GM19035 (cell line): ENCODE measurements at regions not wholly inside any gene's neighbourhood (a gene's known extent, or its start where the extent isn't known, plus 50 kb on each side); places are given as distances from the start of the nearest gene placed in this dataset.
"Not testable (repeated sequence)": the region's sequence is repeated elsewhere in the genome, so short reads cannot be mapped to it uniquely, and the experiment has no call there.

Source experiments
- ATAC-seq: cut with Tn5 transposase; IDR thresholded peaks from one replicate; pipeline ENCODE4 v1.9.1; 2021; ENCODE audit not compliant: unreplicated experiment

DNA sequence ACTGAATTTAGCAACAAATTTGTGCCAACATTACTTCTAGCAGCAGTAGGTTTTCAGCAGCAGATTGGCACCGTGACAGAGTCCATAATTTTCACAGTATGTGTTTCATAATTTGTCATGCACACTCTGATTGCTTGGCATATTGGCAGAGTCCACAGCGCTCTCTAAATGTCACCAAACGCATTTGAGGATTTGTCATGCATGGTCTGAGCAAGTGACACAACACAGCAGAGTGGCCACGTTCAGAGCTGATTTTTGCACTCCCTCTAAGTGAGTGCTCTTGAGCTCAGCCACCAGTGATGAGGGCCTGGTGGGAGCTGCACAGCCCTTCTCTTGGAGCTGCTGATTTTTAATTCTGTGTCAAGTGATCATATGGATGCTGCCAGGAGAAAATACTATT, 1270.8 kb downstream of the ROBO1 start:
- no peak for ATAC-seq

DNA sequence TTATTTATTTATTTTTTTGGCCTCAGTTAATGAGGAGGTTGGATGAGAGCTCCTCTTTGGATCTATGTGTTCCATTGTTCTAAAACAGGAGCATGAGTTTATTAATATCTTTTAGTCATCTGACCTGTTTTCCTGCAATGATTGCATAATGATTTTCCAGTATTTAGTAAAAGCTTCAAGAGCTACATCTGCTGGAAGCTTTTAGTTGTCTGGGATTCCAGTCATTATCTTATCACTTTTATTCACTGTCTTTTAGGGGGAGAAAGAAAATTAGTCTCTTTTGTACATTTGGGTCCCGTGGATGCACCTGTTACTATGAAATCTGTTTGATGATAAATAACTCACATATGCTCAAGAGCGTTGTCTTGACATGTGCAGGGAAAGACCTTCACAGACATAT, 1270.0 kb downstream of the ROBO1 start:
- ATAC-seq: no peak

DNA sequence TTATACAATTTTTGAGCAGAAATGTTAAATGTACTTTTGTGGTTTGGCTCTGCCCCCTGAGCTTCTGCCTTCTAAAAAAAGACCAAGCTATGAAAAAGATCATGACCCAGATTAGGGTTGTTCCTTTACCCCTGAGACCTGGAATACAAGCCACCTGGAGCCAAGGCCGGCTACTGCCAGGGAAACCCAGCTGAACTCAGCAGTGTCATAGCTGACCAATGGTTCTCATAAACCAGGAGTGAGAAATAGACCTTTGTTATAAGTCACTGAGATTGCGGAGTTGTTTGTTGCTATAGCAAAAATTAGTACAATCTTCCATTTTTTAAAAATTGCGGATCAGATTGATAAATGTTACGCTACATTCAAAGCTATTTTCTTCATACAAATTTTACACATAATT, 1261.7 kb downstream of the ROBO1 start:
- no peak for ATAC-seq

DNA sequence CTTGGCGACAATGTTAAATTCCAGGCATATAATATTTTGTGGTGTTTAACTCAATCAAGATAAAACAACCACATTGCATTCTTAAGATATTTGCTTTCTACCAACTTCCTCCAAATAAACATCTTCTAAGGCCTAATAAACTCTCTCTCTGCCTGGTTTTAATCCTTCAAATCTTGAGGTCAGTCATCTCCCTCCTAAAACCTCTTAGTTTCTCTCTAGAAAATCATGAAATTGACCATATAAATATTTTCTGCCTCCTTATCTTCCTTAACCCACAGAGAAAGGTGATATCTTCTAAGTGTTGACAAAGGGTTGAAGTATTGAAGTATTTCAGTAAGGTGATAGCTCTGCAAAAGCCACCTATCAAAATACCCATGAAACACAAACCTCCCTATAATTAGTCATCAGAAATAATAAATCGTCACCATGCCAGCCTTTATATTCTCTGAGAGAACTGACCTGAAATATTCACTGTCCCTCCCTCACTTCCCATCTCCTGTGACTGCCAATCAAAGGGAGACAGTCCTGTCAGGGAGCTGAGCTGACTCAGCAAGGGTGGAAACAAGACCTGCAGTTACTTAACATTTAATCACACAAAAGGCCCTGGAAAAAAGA, 1261.1 kb downstream of the ROBO1 start:
- ATAC-seq: no peak

DNA sequence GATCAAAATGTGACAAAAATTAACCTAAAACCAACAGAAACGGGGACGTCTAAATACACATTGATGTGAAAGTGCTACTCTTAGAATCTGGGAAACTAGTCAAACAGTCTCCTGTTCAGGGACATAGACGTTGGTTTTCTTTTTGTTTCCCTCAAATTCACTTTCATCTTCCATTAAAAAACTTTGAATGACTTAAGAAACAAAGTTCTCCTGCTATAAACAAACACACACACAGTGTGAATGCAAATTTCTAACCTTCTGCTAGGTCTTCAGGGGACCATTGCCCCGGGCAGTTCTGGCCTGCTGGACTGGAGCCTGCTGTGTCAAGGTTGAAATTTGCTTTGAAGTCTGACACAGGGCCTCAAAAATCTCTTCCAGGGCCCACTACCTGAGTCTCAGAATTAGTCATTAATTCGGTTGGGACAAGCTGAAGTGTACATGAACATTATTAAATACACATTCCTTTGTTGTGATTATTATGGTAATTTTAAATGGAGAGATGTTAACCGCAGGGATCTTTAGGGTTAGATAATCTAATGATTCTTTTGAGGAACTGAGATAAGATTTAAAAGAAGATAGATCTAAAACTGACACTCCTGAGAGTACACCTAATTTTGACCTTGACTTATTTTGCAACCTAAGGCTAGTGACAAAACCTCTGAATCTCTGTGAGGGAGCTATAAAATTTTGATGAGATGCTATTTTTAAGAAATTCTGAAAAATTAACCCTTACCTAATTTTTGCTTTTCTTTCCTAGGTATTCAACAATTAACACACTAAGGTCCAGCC, 1260.4 kb downstream of the ROBO1 start:
- ATAC-seq: no peak

DNA sequence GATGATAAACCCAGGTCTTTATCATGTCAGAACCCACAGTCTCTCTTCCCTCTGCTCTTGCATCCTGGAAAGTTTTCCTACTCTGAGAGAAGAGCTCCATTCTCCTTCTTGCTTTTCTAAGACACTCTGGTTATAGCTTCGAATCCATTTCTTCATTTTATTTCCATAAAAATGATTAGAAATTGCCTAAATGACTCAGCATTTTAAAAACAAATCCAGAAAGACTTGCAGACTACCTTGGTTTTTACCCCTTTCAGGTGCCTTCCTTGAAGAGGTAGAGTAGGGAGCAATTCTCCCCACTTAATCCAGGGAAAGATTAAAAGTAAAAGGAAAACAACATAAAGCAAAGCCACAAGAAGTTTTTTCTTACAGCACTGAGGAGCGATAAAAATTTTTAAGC, 1256.0 kb downstream of the ROBO1 start:
- no peak for ATAC-seq

DNA sequence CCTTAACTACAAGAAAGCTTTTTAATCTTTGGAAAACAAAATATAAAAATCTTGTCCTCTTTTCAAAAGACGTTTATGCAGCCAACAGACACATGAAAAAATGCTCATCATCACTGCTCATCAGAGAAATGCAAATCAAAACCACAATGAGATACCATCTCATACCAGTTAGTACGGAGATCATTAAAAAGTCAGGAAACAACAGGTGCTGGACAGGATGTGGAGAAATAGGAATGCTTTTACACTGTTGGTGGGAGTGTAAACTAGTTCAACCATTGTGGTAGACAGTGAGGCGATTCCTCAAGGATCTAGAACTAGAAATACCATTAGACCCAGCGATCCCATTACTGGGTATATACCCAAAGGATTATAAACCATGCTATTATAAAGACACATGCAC, 1255.0 kb downstream of the ROBO1 start:
- ATAC-seq: not testable (repeated sequence)

DNA sequence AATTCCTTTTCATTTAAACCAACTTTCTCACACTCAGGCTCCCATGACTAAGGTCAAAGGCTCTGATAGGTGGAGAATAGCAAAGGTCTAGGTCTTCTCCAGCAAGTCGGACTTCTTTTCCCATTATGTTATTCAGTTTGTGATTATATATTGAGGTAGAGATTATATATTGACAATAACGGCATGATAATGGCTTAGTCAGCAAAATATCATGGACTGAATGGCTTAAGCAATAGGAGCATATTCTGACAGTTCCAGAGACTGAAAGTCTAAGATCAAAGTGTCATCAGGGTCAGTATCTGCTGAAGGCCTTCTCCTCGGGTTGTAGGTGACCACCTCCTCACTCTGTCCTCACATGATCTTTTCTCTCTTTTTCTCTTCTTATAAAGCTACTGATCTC, 1251.4 kb downstream of the ROBO1 start:
- no peak for ATAC-seq

DNA sequence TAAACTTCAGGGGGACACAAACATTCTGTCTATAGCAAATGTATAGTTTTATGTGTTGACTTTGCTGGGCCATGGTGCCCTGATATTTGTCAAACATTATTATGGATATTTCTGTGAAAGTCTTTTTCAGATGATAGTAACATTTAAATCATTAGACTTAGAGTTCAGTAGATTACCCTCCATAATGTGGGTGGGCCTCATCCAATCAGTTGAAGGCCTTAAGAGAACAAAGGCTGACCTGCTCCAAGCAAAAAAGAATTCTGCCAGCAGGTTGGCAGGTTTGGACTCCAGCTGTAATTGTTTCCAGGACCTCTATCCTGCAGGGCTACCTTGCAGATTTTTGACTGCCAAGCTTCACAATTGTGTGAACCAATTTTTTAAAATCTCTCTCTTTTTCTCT, 1250.9 kb downstream of the ROBO1 start:
- no peak for ATAC-seq

DNA sequence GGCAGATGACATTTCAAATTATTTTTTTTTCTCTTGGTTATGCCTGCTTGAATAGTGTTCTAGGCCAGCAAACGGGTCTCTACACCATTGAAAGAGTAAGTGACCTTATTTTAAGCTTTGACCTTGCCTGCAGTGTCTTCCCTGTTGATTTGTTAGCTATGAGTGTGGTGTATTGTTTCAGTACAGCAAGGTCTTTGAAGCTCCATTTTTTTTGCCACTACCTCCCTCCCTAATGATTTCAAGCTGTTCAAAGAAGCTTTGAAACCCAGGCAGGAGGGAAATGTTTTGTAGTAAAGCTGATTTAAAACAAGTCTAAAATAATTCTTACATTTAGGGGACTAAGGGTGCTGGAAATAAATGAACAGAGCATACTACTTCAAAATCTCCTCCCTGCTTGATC, 1249.8 kb downstream of the ROBO1 start:
- no peak for ATAC-seq

DNA sequence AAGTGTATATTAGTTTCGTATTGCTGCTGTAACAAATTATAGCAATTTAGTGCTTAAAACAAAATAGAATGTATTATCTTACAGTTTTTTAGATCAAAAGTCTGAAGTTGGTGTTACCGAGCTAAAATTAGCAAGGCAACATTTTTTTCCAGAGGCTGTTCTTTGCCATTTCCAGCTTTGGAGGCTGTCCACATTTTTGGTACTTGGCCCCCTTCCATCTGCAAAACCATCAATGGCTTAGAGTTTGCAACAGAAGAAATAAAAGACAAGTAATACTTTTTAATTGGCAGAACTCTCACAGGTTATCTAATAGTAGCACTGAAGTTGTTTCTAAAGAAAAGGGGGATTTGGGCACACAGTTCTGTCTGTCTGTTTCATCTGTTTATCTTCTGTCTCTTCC, 1248.5 kb downstream of the ROBO1 start:
- no peak for ATAC-seq

DNA sequence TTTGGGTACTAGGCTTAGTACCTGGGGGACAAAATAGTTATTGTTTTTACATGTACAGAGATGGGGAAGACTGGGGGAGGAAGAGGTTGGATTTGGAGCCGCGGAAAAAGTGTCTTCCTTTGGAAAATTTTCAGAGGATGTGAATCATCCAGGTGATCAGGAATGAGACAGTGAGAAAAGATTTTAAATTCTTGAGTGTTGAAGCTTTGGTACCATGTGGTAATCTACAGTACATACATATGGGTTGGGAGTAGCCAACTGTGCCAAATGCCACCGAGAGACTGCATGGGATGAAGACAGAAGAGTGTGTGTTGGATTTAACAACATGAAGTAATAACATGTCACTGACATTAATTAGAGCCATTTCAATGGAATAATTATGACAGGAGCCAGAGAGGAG, 1238.2 kb downstream of the ROBO1 start:
- no peak for ATAC-seq

DNA sequence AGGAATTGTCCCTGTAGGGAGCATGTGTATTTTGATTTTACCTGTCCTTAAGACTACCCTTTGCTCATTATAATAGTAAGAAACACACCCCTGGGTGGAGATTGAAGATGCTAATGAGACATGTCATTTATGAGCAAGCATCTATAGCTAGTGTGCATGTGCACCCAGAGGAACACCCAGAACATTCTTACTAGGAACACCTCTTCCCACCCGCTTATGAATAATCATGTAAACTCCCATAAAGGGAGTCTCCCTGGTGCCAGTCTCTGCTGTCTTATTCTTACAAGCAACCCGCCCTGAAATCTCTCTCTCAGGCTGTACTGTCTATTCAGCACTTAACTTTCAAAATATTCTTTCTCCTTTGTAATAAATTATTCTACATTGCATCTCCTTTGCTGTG, 1227.3 kb downstream of the ROBO1 start:
- ATAC-seq: no peak

DNA sequence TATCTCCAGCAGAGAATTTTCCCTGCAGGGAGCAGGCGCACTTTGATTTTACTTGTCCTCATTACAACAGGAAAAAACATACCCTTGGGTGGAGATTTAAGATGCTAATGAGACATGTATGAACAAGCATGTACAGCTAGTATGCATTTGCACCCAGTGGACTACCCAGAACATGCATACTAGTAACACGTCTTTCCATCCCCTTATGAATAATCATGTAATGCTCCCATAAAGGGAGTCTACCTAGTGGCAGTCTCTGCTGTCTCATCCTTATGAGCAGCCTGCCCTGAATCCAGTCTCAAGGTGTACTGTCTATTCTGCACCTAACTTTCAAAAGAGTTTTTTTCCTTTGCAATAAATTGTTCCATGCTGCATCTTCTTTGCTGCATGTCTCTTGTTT, 1222.0 kb downstream of the ROBO1 start:
- no peak for ATAC-seq
